ENCODE measurements at regions not wholly inside any gene's neighbourhood (a gene's known extent, or its start where the extent isn't known, plus 50 kb on each side); places are given as distances from the start of the nearest gene placed in this dataset.

DNA sequence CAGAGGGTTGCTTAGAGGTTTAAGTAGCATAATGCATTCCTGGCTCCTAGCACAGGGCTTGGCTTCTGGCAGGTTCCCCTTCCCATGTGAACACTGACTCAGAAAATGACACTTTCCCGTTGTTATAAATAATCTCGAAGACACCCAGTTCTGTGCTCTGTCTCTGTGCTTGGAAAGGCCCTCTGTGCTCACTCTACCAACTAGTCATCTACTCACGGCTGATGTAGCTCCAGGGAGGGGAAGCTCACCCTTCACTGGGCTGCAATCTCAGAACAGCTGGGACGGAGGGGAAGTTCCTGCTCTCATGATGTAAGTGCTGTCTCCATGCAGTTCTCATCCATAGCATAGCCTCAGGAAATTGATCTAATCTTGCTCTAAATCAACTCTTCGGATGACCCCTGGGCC is 230.5 kb upstream of the ASIC2 start:
- CTCF ChIA-PET = no interaction called here
- no peak overlapping the region for H3K9ac ChIP-seq (replicated peaks; ENCODE audit: extremely low read depth, insufficient read depth, low read length)
- POLR2A ChIA-PET = no interaction called here
- no peaks in the 10 kb centered on the region for H3K36me3 ChIP-seq (ENCODE audit: control insufficient read depth in 2 of 2, extremely low read depth in 1 of 2, insufficient read depth in 2 of 2, low read length in 2 of 2)
- intact Hi-C loops (cut with micrococcal nuclease) = loop anchor here (5.0 kb wide), 1 partner anchor 486 kb away; no protein-coding TSS in a partner anchor
- H3K79me2 ChIP-seq (ENCODE audit: control insufficient read depth, insufficient read depth, low read length) = no peaks in the 10 kb centered on the region
- H3K9me3 ChIP-seq (replicated peaks; ENCODE audit: control insufficient read depth, insufficient read depth, low read length) = no peaks in the 10 kb centered on the region
- H3K27me3 ChIP-seq (ENCODE audit: control insufficient read depth in 2 of 2, insufficient read depth in 2 of 2, low read length in 2 of 2) = no peaks in the 10 kb centered on the region
- no peaks in the 10 kb centered on the region for H3K9me1 ChIP-seq (replicated peaks; ENCODE audit: control insufficient read depth, extremely low read depth, insufficient read depth, low read length)
- dilution Hi-C loops (cut with MboI; ENCODE audit: extremely low pct_ligation_motif_present, low sequenced_read_pairs) = no loop called here
- no peaks in the 10 kb centered on the region for H3K4me1 ChIP-seq (ENCODE audit: control insufficient read depth, extremely low read depth, insufficient read depth, low read length)
- no peak for DNase-seq (ENCODE audit: low read depth, low spot score)
- no peak for FAIRE-seq
- no peak overlapping the region for H3K27ac ChIP-seq (ENCODE audit: insufficient read depth, low read depth, low read length)
- TF ChIP-seq MYC (IDR thresholded peaks at IDR 0.05; ENCODE audit: low read depth, low read length) = no peak
- no peak for TF ChIP-seq POLR2AphosphoS5 (IDR thresholded peaks at IDR 0.05; ENCODE audit: insufficient read depth, low read depth, low read length)
- TF ChIP-seq GATA2 (IDR thresholded peaks at IDR 0.05; ENCODE audit: insufficient read depth, insufficient read length, low read depth, low read length) = no peak
- TF ChIP-seq, protein P1, sequence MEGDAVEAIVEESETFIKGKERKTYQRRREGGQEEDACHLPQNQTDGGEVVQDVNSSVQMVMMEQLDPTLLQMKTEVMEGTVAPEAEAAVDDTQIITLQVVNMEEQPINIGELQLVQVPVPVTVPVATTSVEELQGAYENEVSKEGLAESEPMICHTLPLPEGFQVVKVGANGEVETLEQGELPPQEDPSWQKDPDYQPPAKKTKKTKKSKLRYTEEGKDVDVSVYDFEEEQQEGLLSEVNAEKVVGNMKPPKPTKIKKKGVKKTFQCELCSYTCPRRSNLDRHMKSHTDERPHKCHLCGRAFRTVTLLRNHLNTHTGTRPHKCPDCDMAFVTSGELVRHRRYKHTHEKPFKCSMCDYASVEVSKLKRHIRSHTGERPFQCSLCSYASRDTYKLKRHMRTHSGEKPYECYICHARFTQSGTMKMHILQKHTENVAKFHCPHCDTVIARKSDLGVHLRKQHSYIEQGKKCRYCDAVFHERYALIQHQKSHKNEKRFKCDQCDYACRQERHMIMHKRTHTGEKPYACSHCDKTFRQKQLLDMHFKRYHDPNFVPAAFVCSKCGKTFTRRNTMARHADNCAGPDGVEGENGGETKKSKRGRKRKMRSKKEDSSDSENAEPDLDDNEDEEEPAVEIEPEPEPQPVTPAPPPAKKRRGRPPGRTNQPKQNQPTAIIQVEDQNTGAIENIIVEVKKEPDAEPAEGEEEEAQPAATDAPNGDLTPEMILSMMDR (IDR thresholded peaks at IDR 0.05; ENCODE audit: extremely low read depth in 1 of 2, insufficient read depth in 1 of 2, low read depth in 1 of 2, low read length in 2 of 2) = no peak
- TF ChIP-seq, protein P2, sequence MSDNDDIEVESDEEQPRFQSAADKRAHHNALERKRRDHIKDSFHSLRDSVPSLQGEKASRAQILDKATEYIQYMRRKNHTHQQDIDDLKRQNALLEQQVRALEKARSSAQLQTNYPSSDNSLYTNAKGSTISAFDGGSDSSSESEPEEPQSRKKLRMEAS (IDR thresholded peaks at IDR 0.05; ENCODE audit: insufficient read depth, insufficient read length) = no peak
- BruUV-seq (replicated peaks) = no TSS peak
- no peak overlapping the region for H3K4me2 ChIP-seq (ENCODE audit: insufficient read depth, low read length)
- no peak overlapping the region for H3K4me3 ChIP-seq (replicated peaks in 1 of 3; ENCODE audit: insufficient read depth in 1 of 3, low read depth in 1 of 3, low read length in 3 of 3)
- no peak overlapping the region for H2AFZ ChIP-seq (ENCODE audit: low read depth, low read length)
- no peaks in the 10 kb centered on the region for H4K20me1 ChIP-seq (replicated peaks; ENCODE audit: control insufficient read depth, extremely low read depth, insufficient read depth, low read length)

DNA sequence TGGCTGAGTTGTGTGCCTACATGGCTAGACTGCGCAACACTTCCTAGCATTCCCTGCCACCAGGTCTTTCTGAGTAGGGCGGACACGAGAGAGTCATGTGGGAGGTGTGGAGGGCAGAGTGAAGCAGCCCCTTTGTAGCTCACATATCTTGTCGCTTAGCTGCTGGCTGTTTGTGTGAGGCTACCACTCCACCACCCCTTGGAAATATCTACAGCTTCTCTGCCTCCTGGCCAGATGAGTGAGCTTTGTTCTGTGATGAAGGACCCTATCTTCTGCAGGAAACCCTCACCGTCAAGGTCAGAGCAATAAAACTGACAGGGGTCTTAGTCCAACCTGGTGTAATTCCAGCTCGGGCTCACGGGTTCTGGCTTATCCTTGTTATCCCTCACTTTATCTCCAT is 232.1 kb upstream of the ASIC2 start:
- CTCF ChIA-PET = no interaction called here
- dilution Hi-C loops (cut with MboI; ENCODE audit: extremely low pct_ligation_motif_present, low sequenced_read_pairs) = no loop called here
- H3K36me3 ChIP-seq (ENCODE audit: control insufficient read depth in 2 of 2, extremely low read depth in 1 of 2, insufficient read depth in 2 of 2, low read length in 2 of 2) = no peaks in the 10 kb centered on the region
- H3K9me1 ChIP-seq (replicated peaks; ENCODE audit: control insufficient read depth, extremely low read depth, insufficient read depth, low read length) = no peaks in the 10 kb centered on the region
- H3K9me3 ChIP-seq (replicated peaks; ENCODE audit: control insufficient read depth, insufficient read depth, low read length) = no peaks in the 10 kb centered on the region
- no peak overlapping the region for H3K4me2 ChIP-seq (ENCODE audit: insufficient read depth, low read length)
- H3K9ac ChIP-seq (replicated peaks; ENCODE audit: extremely low read depth, insufficient read depth, low read length) = no peak overlapping the region
- no peak overlapping the region for H2AFZ ChIP-seq (ENCODE audit: low read depth, low read length)
- no peak for FAIRE-seq
- POLR2A ChIA-PET = no interaction called here
- H3K4me3 ChIP-seq (replicated peaks in 1 of 3; ENCODE audit: insufficient read depth in 1 of 3, low read depth in 1 of 3, low read length in 3 of 3) = no peak overlapping the region
- no peaks in the 10 kb centered on the region for H3K4me1 ChIP-seq (ENCODE audit: control insufficient read depth, extremely low read depth, insufficient read depth, low read length)
- no peaks in the 10 kb centered on the region for H3K79me2 ChIP-seq (ENCODE audit: control insufficient read depth, insufficient read depth, low read length)
- no peak for TF ChIP-seq FOS (IDR thresholded peaks at IDR 0.05; ENCODE audit: borderline replicate concordance, insufficient read depth, low read length)
- TF ChIP-seq, protein P2 (IDR thresholded peaks at IDR 0.05; ENCODE audit: insufficient read depth, insufficient read length) = no peak
- BruUV-seq (replicated peaks) = no TSS peak
- H3K27ac ChIP-seq (ENCODE audit: insufficient read depth, low read depth, low read length) = no peak overlapping the region
- no peaks in the 10 kb centered on the region for H4K20me1 ChIP-seq (replicated peaks; ENCODE audit: control insufficient read depth, extremely low read depth, insufficient read depth, low read length)
- DNase-seq (ENCODE audit: low read depth, low spot score) = no peak
- no peaks in the 10 kb centered on the region for H3K27me3 ChIP-seq (ENCODE audit: control insufficient read depth in 2 of 2, insufficient read depth in 2 of 2, low read length in 2 of 2)
- intact Hi-C loops (cut with micrococcal nuclease) = no loop called here

Data from endothelial cell of umbilical vein (primary cell).